Right cardiac atrium (tissue), 5 donors: ENCODE measurements at regions not wholly inside any gene's neighbourhood (a gene's known extent, or its start where the extent isn't known, plus 50 kb on each side); places are given as distances from the start of the nearest gene placed in this dataset.
A peak's percentile ranks its signal among the peaks of the same experiment; 100 is the strongest.

ENCODE experiments used
- ATAC-seq, 2 donors: fragments of 200-7000 bp; cut with Tn5 transposase; one replicate each; pipeline versions ENCODE4 v1.8.0 to v1.9.1; 2020; ENCODE audit warnings: moderate library complexity in 2 of 2, mild to moderate bottlenecking in 1 of 2
- DNase-seq, 3 donors: peaks; one replicate each; pipeline ENCODE4 v3.0.0-alpha.2; 2020
- H3K27ac ChIP-seq: one replicate; pipeline ENCODE4 v1.5.1; 2013; ENCODE audit warnings: mild to moderate bottlenecking, low read length, control low read depth, moderate library complexity
- H3K27me3 ChIP-seq: one replicate; pipeline ENCODE4 v1.6.1; 2013; ENCODE audit not compliant: control insufficient read depth, insufficient read depth
- H3K4me1 ChIP-seq: one replicate; pipeline ENCODE4 v1.6.1; 2013; ENCODE audit warnings: low read length; ENCODE audit not compliant: control insufficient read depth, insufficient read depth
- H3K4me3 ChIP-seq: one replicate; pipeline ENCODE4 v1.5.1; 2013; ENCODE audit warnings: low read length, control low read depth
- H3K9me3 ChIP-seq: one replicate; pipeline ENCODE4 v1.6.1; 2013; ENCODE audit warnings: low read length; ENCODE audit not compliant: control insufficient read depth
- WGBS: extraction: QIAGEN DNeasy Blood & Tissue Kit; methylation state at CpG from one replicate; pipeline ENCODE4 v1.1.7; 2013; 5-methylcytosine and 5-hydroxymethylcytosine counted together
- intact Hi-C, 4 donors: fragments of 100-400 bp; cut with DNase I; formaldehyde crosslinking; loops; one replicate each; pipeline versions ENCODE4 v1.11.0 to v1.14.0; 2022 to 2023
- donor health status: healthy with polysubstance abuse.
- donor health status: DM: no; HTN: yes; CAD: no.
- donor health status: DM: no; HTN: no; CAD: no.
- donor health status: DM: no; HTN: yes; CAD: no; lungs with severe emphysema.
- donor health status: DM: yes; HTN: yes; CAD: no.

- Histone ChIP-seq H3K4me3 (no peak overlapping the region), H3K9me3 (no peaks in the 10 kb centered on the region), H3K27me3 (no peaks in the 10 kb centered on the region), H3K4me1 (peaks cover 5% of the 10 kb centered on the region), H3K27ac (no peak overlapping the region)
- no peak for ATAC-seq
- intact Hi-C loops: loop anchor here in 2 of 4 donors (10.0 kb wide), 2 partner anchors 84 to 94 kb away; no protein-coding TSS in a partner anchor
- WGBS: 97% methylated on average over 3 of the region's 3 CpGs
- DNase-seq: no peak
These were observed 75.3 kb upstream of the CCN6 start for GRCh38 chr6:111978532-111979149.

- no peak for DNase-seq
- intact Hi-C loops: loop anchor here in 2 of 4 donors (10.0 kb wide), 2 partner anchors 85 to 95 kb away; no protein-coding TSS in a partner anchor
- Histone ChIP-seq H3K4me3 (no peak overlapping the region), H3K4me1 (peaks cover 5% of the 10 kb centered on the region), H3K27ac (no peak overlapping the region), H3K27me3 (no peaks in the 10 kb centered on the region), H3K9me3 (no peaks in the 10 kb centered on the region)
- no peak for ATAC-seq
- 83% methylated on average over 6 of the region's 6 CpGs for WGBS
These were observed 74.3 kb upstream of the CCN6 start for GRCh38 chr6:111979633-111980032.

GRCh38 chr6:111980143-111980542 is 73.8 kb upstream of the CCN6 start:
- Histone ChIP-seq H3K9me3 (no peaks in the 10 kb centered on the region), H3K4me3 (no peak overlapping the region), H3K4me1 (peaks cover 5% of the 10 kb centered on the region), H3K27me3 (no peaks in the 10 kb centered on the region), H3K27ac (no peak overlapping the region)
- intact Hi-C loops: no loop called here
- WGBS: 73% methylated on average over 6 of the region's 6 CpGs
- peak; percentile 52 to 65 (median 62) for DNase-seq
- ATAC-seq: peak; percentile 80 to 82

- intact Hi-C loops: no loop called here
- peak; percentile 50 to 61 for ATAC-seq
- Histone ChIP-seq H3K4me1 (peaks cover 5% of the 10 kb centered on the region), H3K4me3 (no peak overlapping the region), H3K9me3 (no peaks in the 10 kb centered on the region), H3K27ac (peak overlapping the region; percentile 21), H3K27me3 (no peaks in the 10 kb centered on the region)
- DNase-seq: peak; percentile 31 to 79 (median 68)
- 48% methylated on average over 8 of the region's 8 CpGs for WGBS
These were observed 72.7 kb upstream of the CCN6 start for GRCh38 chr6:111980971-111981840.

- DNase-seq (no peak), ATAC-seq (no peak)
- H3K4me3 ChIP-seq: no peak overlapping the region
- H3K27me3 ChIP-seq: no peaks in the 10 kb centered on the region
- intact Hi-C loops: no loop called here
- H3K4me1 ChIP-seq: peaks cover 5% of the 10 kb centered on the region
- WGBS: 88% methylated on average over 1 of the region's 1 CpG
- H3K27ac ChIP-seq: no peak overlapping the region
- H3K9me3 ChIP-seq: no peaks in the 10 kb centered on the region
These were observed 71.2 kb upstream of the CCN6 start for GRCh38 chr6:111982681-111983080.

GRCh38 chr6:111983193-111983592 is 70.7 kb upstream of the CCN6 start:
- no peak overlapping the region for H3K27ac ChIP-seq
- H3K4me1 ChIP-seq: peaks cover 5% of the 10 kb centered on the region
- H3K4me3 ChIP-seq: no peak overlapping the region
- no peaks in the 10 kb centered on the region for H3K9me3 ChIP-seq
- no peak for ATAC-seq
- intact Hi-C loops: no loop called here
- DNase-seq: no peak
- H3K27me3 ChIP-seq: no peaks in the 10 kb centered on the region
- 89% methylated on average over 3 of the region's 3 CpGs for WGBS

GRCh38 chr6:111984081-111984480 is 69.8 kb upstream of the CCN6 start:
- H3K9me3 ChIP-seq: no peaks in the 10 kb centered on the region
- no peak overlapping the region for H3K27ac ChIP-seq
- H3K27me3 ChIP-seq: no peaks in the 10 kb centered on the region
- H3K4me3 ChIP-seq: no peak overlapping the region
- WGBS: 95% methylated on average over 4 of the region's 4 CpGs
- peaks cover 5% of the 10 kb centered on the region for H3K4me1 ChIP-seq
- intact Hi-C loops: no loop called here
- ATAC-seq (no peak), DNase-seq (no peak)

- ATAC-seq (no peak), DNase-seq (no peak)
- intact Hi-C loops: no loop called here
- no peaks in the 10 kb centered on the region for H3K9me3 ChIP-seq
- no peak overlapping the region for H3K27ac ChIP-seq
- no peaks in the 10 kb centered on the region for H3K27me3 ChIP-seq
- H3K4me1 ChIP-seq: peaks cover 5% of the 10 kb centered on the region
- H3K4me3 ChIP-seq: no peak overlapping the region
- 89% methylated on average over 5 of the region's 5 CpGs for WGBS
These were observed 69.2 kb upstream of the CCN6 start for GRCh38 chr6:111984516-111985201.

- intact Hi-C loops: no loop called here
- Histone ChIP-seq H3K27ac (no peak overlapping the region), H3K4me3 (no peak overlapping the region), H3K4me1 (peaks cover 5% of the 10 kb centered on the region), H3K27me3 (no peaks in the 10 kb centered on the region), H3K9me3 (no peaks in the 10 kb centered on the region)
- DNase-seq (no peak), ATAC-seq (no peak)
- WGBS: 94% methylated on average over 4 of the region's 4 CpGs
These were observed 68.6 kb upstream of the CCN6 start for GRCh38 chr6:111985202-111985731.

- no peak overlapping the region for H3K4me3 ChIP-seq
- WGBS: 82% methylated on average over 3 of the region's 3 CpGs
- H3K4me1 ChIP-seq: no peaks in the 10 kb centered on the region
- no peak for DNase-seq
- H3K9me3 ChIP-seq: no peaks in the 10 kb centered on the region
- no peak overlapping the region for H3K27ac ChIP-seq
- H3K27me3 ChIP-seq: no peaks in the 10 kb centered on the region
- no peak for ATAC-seq
- intact Hi-C loops: no loop called here
These were observed 67.3 kb upstream of the CCN6 start for GRCh38 chr6:111986651-111987050.

GRCh38 chr6:111987295-111987694 is 66.6 kb upstream of the CCN6 start:
- 79% methylated on average over 1 of the region's 1 CpG for WGBS
- ATAC-seq (no peak), DNase-seq (no peak)
- Histone ChIP-seq H3K27ac (no peak overlapping the region), H3K9me3 (no peaks in the 10 kb centered on the region), H3K4me1 (no peaks in the 10 kb centered on the region), H3K27me3 (no peaks in the 10 kb centered on the region), H3K4me3 (no peak overlapping the region)
- intact Hi-C loops: no loop called here
